ENCODE measurements at regions not wholly inside any gene's neighbourhood (a gene's known extent, or its start where the extent isn't known, plus 50 kb on each side); places are given as distances from the start of the nearest gene placed in this dataset.
"Not testable (repeated sequence)": the region's sequence is repeated elsewhere in the genome, so short reads cannot be mapped to it uniquely, and the experiment has no call there.

GRCh38 chr7:119643558-119643957 is 629.4 kb upstream of the KCND2 start:
- DNase-seq, result no peak

GRCh38 chr7:119647286-119647685 is 625.7 kb upstream of the KCND2 start:
- no peak for DNase-seq

DNA sequence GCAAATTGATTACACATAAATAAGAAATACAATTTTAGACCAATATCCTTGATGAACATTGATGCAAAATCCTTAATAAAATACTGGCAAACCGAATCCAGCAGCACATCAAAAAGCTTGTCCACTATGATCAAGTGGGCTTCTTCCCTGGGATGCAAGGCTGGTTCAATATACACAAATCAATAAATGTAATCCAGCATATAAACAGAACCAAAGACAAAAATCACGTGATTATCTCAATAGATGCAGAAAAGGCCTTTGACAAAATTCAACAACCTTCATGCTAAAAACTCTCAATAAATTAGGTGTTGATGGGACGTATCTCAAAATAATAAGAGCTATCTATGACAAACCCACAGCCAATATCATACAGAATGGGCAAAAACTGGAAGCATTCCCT is 624.2 kb upstream of the KCND2 start:
- DNase-seq, result not testable (repeated sequence)

DNA sequence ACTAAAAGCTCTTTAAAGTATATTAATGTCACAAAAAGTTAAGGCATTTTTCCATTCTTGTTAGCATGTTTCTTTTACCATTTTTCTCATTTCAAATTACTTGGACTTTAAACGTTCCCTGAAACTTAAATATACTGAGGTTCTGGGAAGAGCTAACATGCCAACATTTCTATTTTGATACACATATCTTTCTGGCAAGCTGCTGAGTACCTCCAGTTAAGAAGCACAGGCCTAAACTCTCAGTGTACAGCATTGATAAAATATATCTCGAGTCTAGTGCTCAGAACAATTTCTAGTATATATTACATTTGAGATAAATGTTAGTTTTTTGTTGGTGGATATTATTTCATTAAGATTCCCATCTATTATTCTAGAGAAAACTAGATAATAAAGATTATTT is 612.9 kb upstream of the KCND2 start:
- DNase-seq, result no peak

- no peak for DNase-seq
Measured at GRCh38 chr7:119664601-119665000, 608.4 kb upstream of the KCND2 start.

DNA sequence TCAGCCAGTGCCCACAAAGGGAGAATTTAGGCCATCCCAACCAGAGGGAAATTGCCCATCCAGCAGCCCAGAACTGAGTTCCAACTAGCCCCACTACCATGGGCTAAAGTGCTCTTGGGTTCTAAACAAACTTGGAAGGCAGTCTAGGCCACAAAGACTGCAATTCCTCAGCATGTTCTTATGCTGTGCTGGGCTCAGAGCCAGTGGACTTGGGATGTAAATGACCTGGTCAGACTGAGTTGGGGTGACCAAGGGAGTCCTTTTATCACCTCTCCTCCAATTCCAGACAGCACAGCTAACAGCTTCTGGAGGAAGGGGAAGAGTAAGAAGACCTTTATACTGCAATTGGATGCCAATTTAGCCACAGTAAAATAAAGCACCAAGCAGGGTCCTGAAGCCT is 607.2 kb upstream of the KCND2 start:
- no peak for DNase-seq

GRCh38 chr7:119681336-119681735 is 591.6 kb upstream of the KCND2 start:
- DNase-seq, result no peak

GRCh38 chr7:119684763-119685162 is 588.2 kb upstream of the KCND2 start:
- no peak for DNase-seq

GRCh38 chr7:119685906-119686305 is 587.1 kb upstream of the KCND2 start:
- no peak for DNase-seq

GRCh38 chr7:119688831-119689230 is 584.1 kb upstream of the KCND2 start:
- no peak for DNase-seq

- no peak for DNase-seq
Measured at GRCh38 chr7:119692541-119692940, 580.4 kb upstream of the KCND2 start.

- DNase-seq, result no peak
Measured at GRCh38 chr7:119694506-119694905, 578.5 kb upstream of the KCND2 start.

DNA sequence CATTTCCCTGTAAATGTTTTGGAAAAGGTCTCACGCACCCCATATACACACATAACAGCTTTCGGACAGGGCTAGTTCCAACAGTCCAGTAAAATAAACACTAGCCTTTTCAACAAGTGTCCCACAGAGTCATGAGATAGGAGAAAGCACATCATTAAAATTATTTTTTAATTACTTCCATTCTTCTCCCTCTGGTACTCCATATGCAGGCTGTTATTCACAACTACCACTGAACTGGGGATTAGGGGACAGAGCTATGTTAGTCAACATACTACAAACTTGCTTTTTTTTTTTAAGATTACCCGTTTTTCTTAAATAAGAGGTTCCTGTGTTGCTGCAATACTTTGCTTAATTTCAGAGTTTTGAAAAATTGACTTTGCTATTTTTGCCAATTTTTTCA is 576.6 kb upstream of the KCND2 start:
- DNase-seq, result no peak

DNA sequence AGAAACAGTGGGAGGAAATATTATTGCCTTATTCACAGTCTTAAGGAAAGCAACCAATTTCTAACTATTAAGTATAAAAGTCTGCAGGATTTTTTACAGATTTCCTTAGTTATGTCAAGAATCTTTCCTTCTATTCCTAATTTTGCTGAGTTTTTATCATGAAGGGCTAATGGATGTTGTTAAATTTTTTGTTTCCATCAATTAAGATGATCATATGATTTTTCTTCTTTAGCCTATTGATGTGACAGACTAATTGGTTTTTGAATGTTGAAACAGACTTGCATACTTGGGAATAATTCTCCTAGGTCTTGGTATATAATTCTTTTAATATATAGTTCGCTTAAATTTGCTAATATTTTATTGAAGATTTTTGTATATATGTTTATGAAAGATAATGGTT is 569.1 kb upstream of the KCND2 start:
- DNase-seq, result no peak

DNA sequence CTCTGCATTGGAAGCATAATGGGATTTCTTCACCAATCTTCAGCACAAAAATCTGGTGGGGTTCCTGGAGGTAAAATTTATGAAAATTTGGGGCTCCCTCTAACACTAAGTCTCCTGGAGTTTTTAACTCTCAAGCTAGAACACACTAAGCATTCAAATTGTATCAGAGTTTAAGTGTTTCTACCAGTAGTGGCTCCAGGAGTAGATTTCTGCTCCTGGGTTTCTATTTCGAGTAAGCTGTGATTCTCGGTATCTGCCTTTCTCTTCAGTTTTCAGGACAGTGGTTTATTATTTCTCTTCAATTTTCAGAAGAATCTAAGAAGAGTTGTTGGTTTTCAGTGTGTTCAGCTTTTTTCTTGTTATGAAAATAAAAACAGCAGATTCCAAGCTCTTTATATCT is 566.4 kb upstream of the KCND2 start:
- DNase-seq, result no peak

DNA sequence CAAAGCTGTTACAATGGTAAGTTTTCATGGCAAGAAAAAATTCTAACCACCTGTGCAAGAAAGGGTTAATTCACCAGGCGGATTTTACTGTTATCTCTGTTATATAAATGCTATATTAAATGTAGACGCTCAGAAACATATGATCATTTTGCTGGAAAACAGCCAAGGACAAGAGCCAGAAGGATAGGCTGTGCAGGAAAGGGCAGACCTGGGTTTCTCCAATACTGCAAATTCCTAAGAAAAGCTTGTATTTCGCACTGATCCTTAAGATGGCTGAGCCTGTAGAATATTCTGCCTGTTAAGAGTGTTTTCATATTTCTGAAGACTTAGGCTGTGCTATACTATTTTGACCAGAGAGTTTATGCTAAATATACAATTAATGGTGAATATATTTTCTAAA is 564.1 kb upstream of the KCND2 start:
- no peak for DNase-seq

DNA sequence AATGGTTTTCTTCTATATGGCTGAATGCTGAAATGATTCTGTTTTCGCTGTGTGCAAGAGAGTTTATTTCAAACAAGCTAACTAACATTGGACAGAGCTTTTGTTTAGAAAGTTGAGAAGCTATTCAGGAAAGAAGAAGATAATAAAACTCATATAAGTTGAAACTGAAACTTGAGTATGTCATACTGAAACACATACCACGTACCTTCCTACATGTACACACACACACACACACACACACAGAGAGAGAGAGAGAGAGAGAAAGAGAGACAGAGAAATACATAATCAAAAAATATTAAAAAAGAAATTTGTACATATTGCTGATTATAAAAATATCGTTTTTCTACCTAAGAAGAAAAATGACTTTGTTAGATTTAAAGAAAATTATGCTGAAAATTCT is 561.9 kb upstream of the KCND2 start:
- DNase-seq, result no peak

GRCh38 chr7:119712886-119713462 is 560.0 kb upstream of the KCND2 start:
- no peak for DNase-seq

GRCh38 chr7:119713606-119714005 is 559.4 kb upstream of the KCND2 start:
- DNase-seq, result no peak

DNA sequence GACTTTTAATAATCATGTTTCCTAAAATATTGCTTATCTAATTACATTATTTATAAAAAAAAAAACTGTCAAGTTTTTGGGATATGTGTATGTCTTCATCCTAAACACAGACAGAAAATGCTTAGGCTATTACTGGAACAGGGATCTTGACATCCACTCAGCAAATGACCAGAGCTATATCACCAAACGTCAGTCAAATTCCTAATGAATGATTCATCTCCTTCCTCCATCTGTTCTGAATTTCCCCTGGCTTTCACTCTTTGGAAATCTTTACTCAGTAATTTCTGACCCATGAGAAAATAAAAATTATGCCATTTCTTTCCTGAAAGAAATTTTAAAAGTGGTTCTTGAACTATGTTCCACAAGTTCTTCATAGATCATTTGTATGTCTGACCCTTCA is 552.4 kb upstream of the KCND2 start:
- no peak for DNase-seq

DNA sequence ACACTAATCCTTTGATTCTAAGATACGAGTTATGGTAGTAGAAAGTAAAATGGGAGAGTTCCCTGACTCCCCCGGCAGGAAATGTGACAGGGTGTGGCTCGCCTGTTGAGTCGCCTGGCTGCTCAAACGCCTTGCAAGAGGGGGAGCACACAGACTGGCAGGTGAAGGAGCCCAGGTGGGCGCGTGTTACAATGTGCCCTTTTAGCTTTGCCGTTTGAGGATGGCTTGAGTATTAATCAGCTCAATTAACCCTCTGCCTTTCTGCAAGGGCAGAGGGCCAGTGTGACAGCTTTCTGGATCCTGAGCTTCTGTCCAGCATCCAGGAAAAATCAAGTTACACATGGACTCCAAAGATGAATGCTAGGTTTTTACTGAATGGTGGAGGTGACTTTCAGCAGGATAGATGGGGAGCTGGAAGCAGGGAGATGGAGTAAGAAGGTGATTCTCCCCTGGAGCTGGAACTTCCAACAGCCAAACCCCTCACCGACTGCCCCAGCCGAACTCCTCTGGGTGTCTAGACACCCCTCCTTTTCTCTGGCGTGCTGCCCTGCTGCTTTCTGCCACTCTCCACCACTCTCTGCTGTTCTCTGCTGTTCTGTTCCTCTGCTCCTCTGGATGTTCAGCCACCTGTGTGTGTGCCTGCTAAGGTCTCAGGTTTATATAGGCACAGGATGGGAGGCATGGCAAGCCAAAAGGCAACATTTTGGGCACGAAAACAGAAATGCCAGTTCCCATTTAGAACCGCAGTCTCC is 548.8 kb upstream of the KCND2 start:
- no peak for DNase-seq

DNA sequence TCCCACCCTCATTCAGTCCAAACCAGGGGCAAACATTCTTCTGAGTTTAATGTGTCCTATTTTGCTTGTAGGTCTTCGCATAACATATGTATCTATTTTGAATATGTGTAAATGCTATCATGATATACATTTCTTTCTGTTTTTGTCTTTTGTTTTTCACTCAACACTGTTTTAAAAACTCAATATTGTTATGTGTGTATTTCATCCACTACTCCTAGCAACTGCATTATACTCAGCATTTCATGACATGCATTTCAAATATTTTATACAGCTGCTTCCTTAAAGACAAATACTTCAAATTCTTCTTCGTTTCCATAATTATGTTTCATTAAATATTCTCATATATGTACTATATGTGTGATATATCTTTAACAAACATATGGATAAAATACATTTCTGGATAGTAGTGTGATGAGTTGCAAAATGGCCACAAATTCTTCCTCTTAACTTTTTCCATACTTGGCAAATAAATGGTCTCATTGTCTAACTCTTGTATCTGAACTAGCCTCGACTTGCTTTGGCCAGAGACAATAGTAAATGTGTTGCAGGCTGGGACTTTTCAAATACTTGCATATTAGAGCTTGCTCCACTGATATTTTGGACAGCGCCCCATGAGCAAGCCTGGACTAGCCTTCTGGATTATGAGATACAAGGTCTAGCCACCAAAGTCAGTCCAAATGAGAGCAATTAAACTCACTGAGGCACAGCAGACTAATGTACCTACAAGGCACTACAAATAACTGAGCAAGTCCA is 539.7 kb upstream of the KCND2 start:
- no peak for DNase-seq

DNA sequence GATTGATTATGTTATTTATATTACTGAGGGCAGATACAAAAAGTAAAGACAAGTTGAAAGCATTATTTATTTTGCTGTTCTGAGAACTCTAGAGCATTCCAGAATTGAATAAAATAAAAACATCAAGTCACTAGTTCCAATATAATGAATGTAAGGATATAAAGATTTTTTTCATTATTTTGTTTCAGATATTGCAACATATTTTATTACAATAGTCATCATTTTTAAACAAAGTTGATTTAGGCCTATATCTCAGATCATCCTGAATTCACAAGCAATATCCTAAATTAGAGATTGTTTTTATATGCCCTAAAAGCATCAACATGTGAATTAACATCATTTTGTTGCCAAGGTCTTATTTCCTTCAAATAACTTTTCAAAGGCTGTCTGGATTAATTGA is 535.6 kb upstream of the KCND2 start:
- no peak for DNase-seq

DNA sequence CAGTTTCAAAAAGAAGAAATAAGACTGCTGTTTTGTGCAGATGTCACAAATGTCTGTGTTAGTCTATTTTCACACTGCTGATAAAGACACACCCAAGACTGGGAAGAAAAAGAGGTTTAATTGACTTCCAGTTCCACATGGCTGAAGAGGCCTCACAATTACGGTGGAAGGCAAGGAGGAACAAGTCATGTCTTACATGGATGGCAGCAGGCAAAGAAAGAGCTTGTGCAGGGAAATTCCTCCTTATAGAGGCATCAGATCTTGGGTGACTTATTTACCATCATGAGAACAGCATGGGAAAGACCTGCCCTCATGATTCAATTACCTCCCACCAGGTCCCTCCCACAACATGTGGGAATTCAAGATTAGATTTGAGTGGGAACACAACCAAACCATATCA is 527.7 kb upstream of the KCND2 start:
- not testable (repeated sequence) for DNase-seq
